H1 (cell line): ENCODE measurements at regions not wholly inside any gene's neighbourhood (a gene's known extent, or its start where the extent isn't known, plus 50 kb on each side); places are given as distances from the start of the nearest gene placed in this dataset.

Experiments used
- CTCF ChIA-PET: fragments of 300-600 bp; sonication (Branson Sonifier 250); formaldehyde crosslinking; loops from one replicate; lab custom pipeline; 2021; ENCODE audit not compliant: partially characterized antibody; lab: Charles Lee
- POLR2A ChIA-PET: fragments of 300-600 bp; sonication (Branson Sonifier 250); formaldehyde crosslinking; loops from one replicate; lab custom pipeline; 2021; ENCODE audit warnings: inconsistent platforms; ENCODE audit not compliant: partially characterized antibody; lab: Charles Lee
- DNase-seq, 2 experiments: peaks; one replicate each; pipeline versions ENCODE4 v3.0.0 to v3.0.0-alpha.2; 2010 to 2022; ENCODE audit warnings: low spot score in 2 of 2, low read depth in 1 of 2, mixed read lengths in 1 of 2
- FAIRE-seq: peaks from 2 replicates; lab custom pipeline; 2011; peaks lifted over from hg19 to GRCh38; lab: Jason Lieb, UNC
- H2AFZ ChIP-seq: 2 replicates; pipeline ENCODE4 v1.8.1; 2012; ENCODE audit warnings: low read length, inconsistent platforms
- H2AK5ac ChIP-seq: 2 replicates; pipeline ENCODE4 v1.6.1; 2013; ENCODE audit warnings: low read depth, low read length
- H2BK120ac ChIP-seq: replicated peaks from 2 replicates; pipeline ENCODE3; 2013; ENCODE audit warnings: low read depth, low read length, inconsistent platforms
- H2BK12ac ChIP-seq: 2 replicates; pipeline ENCODE4 v1.6.1; 2013; ENCODE audit warnings: low read depth, low read length
- H2BK15ac ChIP-seq: 2 replicates; pipeline ENCODE4 v1.6.1; 2013; ENCODE audit warnings: low read length
- H2BK20ac ChIP-seq: 2 replicates; pipeline ENCODE4 v1.6.1; 2013; ENCODE audit warnings: low read length
- H2BK5ac ChIP-seq: 2 replicates; pipeline ENCODE4 v1.6.1; 2013; ENCODE audit warnings: low read depth, low read length
- H3K14ac ChIP-seq: 2 replicates; pipeline ENCODE4 v1.6.1; 2013; ENCODE audit warnings: inconsistent platforms; ENCODE audit not compliant: insufficient read length
- H3K18ac ChIP-seq: 2 replicates; pipeline ENCODE4 v1.6.1; 2013; ENCODE audit warnings: low read length; ENCODE audit errors: extremely low read depth
- H3K23ac ChIP-seq: 2 replicates; pipeline ENCODE4 v1.6.1; 2013; ENCODE audit warnings: inconsistent platforms; ENCODE audit not compliant: insufficient read length
- H3K23me2 ChIP-seq: 2 replicates; pipeline ENCODE4 v1.6.1; 2013; ENCODE audit warnings: low read depth, low read length
- H3K27ac ChIP-seq: 2 replicates; pipeline ENCODE4 v1.6.1; 2011; ENCODE audit warnings: low read depth, low read length, inconsistent platforms
- H3K27me3 ChIP-seq, 4 experiments: replicated peaks in 1 of 4; 1 replicate in 1 of 4; 2 replicates in 3 of 4; pipeline versions ENCODE4 v1.6.1 to v1.8.1; 2011 to 2013; ENCODE audit warnings: low read length in 3 of 4, mild to moderate bottlenecking in 3 of 4, inconsistent platforms in 2 of 4, mixed read lengths in 2 of 4, moderate library complexity in 1 of 4; ENCODE audit not compliant: control insufficient read depth in 3 of 4, insufficient read depth in 3 of 4; ENCODE audit errors: extremely low read depth in 1 of 4
- H3K36me3 ChIP-seq, 4 experiments: 2 replicates each; pipeline versions ENCODE4 v1.6.1 to v1.8.1; 2011 to 2013; ENCODE audit warnings: mild to moderate bottlenecking in 4 of 4, low read length in 3 of 4, moderate library complexity in 2 of 4, control low read depth in 1 of 4, inconsistent platforms in 1 of 4; ENCODE audit not compliant: insufficient read depth in 4 of 4, control insufficient read depth in 2 of 4
- H3K4ac ChIP-seq: replicated peaks from 2 replicates; pipeline ENCODE3; 2013; ENCODE audit warnings: low read length, low read depth, mixed read lengths, inconsistent platforms; ENCODE audit not compliant: insufficient read length
- H3K4me1 ChIP-seq, 4 experiments: replicated peaks in 1 of 4; 1 replicate in 1 of 4; 2 replicates in 3 of 4; pipeline versions ENCODE4 v1.6.1 to v1.8.1; 2011 to 2013; ENCODE audit warnings: low read length in 3 of 4, inconsistent platforms in 2 of 4, mixed read lengths in 1 of 4; ENCODE audit not compliant: insufficient read depth in 4 of 4, control insufficient read depth in 3 of 4
- H3K4me2 ChIP-seq, 2 experiments: 2 replicates each; pipeline versions ENCODE4 v1.6.1 to v1.8.1; 2011 to 2013; ENCODE audit warnings: low read depth in 2 of 2, low read length in 2 of 2, control low read depth in 1 of 2, inconsistent platforms in 1 of 2, mild to moderate bottlenecking in 1 of 2; ENCODE audit not compliant: insufficient read depth in 1 of 2
- H3K4me3 ChIP-seq, 4 experiments: fragments of 200-600, 300-600 bp in 1 of 4; sonication (generic), shearing (Covaris generic), sonication (Bioruptor Twin) in 1 of 4; 2 replicates each; pipeline versions ENCODE4 v1.5.1 to v1.8.1; 2011 to 2016; ENCODE audit warnings: low read length in 4 of 4, low read depth in 3 of 4, control low read depth in 2 of 4, inconsistent platforms in 2 of 4, mild to moderate bottlenecking in 2 of 4, mixed read lengths in 1 of 4, moderate library complexity in 1 of 4; ENCODE audit not compliant: insufficient read depth in 2 of 4; ENCODE audit errors: extremely low read depth in 1 of 4
- H3K56ac ChIP-seq: replicated peaks from 2 replicates; pipeline ENCODE3; 2013; ENCODE audit warnings: low read depth, mild to moderate bottlenecking, mixed read lengths, low read length, inconsistent platforms; ENCODE audit not compliant: insufficient read length
- H3K79me1 ChIP-seq: 2 replicates; pipeline ENCODE4 v1.6.1; 2013; ENCODE audit warnings: low read depth, low read length, control low read depth
- H3K79me2 ChIP-seq, 2 experiments: 2 replicates each; pipeline versions ENCODE4 v1.6.1 to v1.8.1; 2012 to 2013; ENCODE audit warnings: low read length in 2 of 2, mild to moderate bottlenecking in 2 of 2, inconsistent platforms in 1 of 2; ENCODE audit not compliant: insufficient read depth in 2 of 2, control insufficient read depth in 1 of 2
- H3K9ac ChIP-seq, 4 experiments: replicated peaks in 1 of 4; 1 replicate in 1 of 4; 2 replicates in 3 of 4; pipeline versions ENCODE4 v1.6.1 to v1.8.1; 2011 to 2013; ENCODE audit warnings: low read depth in 3 of 4, low read length in 3 of 4, control low read depth in 2 of 4, mild to moderate bottlenecking in 2 of 4, moderate library complexity in 2 of 4, inconsistent platforms in 1 of 4; ENCODE audit errors: extremely low read depth in 1 of 4
- H3K9me3 ChIP-seq, 2 experiments: 2 replicates each; pipeline versions ENCODE4 v1.6.1 to v1.8.1; 2012 to 2013; ENCODE audit warnings: mild to moderate bottlenecking in 2 of 2, moderate library complexity in 2 of 2, control low read depth in 1 of 2, inconsistent platforms in 1 of 2, low read depth in 1 of 2, low read length in 1 of 2, mixed read lengths in 1 of 2; ENCODE audit not compliant: insufficient read depth in 2 of 2
- H4K20me1 ChIP-seq, 2 experiments: replicated peaks in 1 of 2; 2 replicates each; pipeline versions ENCODE3 to v1.8.1; 2011 to 2013; ENCODE audit warnings: inconsistent platforms in 2 of 2, low read length in 2 of 2, mild to moderate bottlenecking in 1 of 2; ENCODE audit not compliant: insufficient read depth in 2 of 2, control insufficient read depth in 1 of 2
- H4K5ac ChIP-seq: 2 replicates; pipeline ENCODE4 v1.6.1; 2013; ENCODE audit warnings: low read length, low read depth, mixed read lengths, inconsistent platforms; ENCODE audit not compliant: insufficient read length
- H4K8ac ChIP-seq: 2 replicates; pipeline ENCODE4 v1.8.0; 2013; ENCODE audit warnings: mild to moderate bottlenecking, moderate library complexity, low read length, inconsistent platforms; ENCODE audit not compliant: insufficient read depth; ENCODE audit errors: extremely low read depth
- H4K91ac ChIP-seq: replicated peaks from 2 replicates; pipeline ENCODE3; 2013; ENCODE audit warnings: low read length, mixed read lengths, inconsistent platforms; ENCODE audit not compliant: insufficient read length
- CBX5 ChIP-seq: fragments of 300-800, 300-1000 bp; sonication (generic); IDR thresholded peaks from 2 replicates; pipeline ENCODE4 v1.7.1; 2016; ENCODE audit warnings: antibody characterized with exemption, low read length, low read depth
- CBX8 ChIP-seq: fragments of 300-800, 300-1000 bp; sonication (generic); IDR thresholded peaks from 2 replicates; pipeline ENCODE4 v1.7.1; 2016; ENCODE audit warnings: low read depth, low read length, borderline replicate concordance
- CEBPB ChIP-seq: IDR thresholded peaks from 2 replicates; pipeline ENCODE4 v1.6.1; 2012; ENCODE audit warnings: low read depth, low read length
- CTCF ChIP-seq, 3 experiments: IDR thresholded peaks; 1 replicate in 2 of 3; 2 replicates in 1 of 3; pipeline versions ENCODE4 v1.5.1 to v1.6.1; 2011; ENCODE audit warnings: low read length in 3 of 3, mild to moderate bottlenecking in 3 of 3, inconsistent platforms in 2 of 3, low read depth in 1 of 3, moderate library complexity in 1 of 3; ENCODE audit not compliant: insufficient read depth in 1 of 3; ENCODE audit errors: control extremely low read depth in 1 of 3
- EZH2 ChIP-seq: fragments of 200-600 bp; sonication (generic); IDR thresholded peaks from 2 replicates; pipeline ENCODE4 v1.7.1; 2012; ENCODE audit warnings: low read depth, mild to moderate bottlenecking, moderate library complexity, low read length, inconsistent platforms; ENCODE audit not compliant: severe bottlenecking
- FOSL1 ChIP-seq: IDR thresholded peaks from 2 replicates; pipeline ENCODE4 v1.6.1; 2011; ENCODE audit warnings: mild to moderate bottlenecking, low read depth, low read length, moderate library complexity; ENCODE audit not compliant: insufficient read depth
- GTF2F1 ChIP-seq: IDR thresholded peaks from 2 replicates; pipeline ENCODE4 v1.6.1; 2012; ENCODE audit warnings: low read depth, low read length, improper control_type of control experiment, borderline replicate concordance
- HDAC2 ChIP-seq, 2 experiments: fragments of 300-600 bp in 1 of 2; sonication (generic) in 1 of 2; IDR thresholded peaks; 2 replicates each; pipeline ENCODE4 v1.6.1; 2011 to 2012; ENCODE audit warnings: low read depth in 2 of 2, low read length in 2 of 2, mild to moderate bottlenecking in 2 of 2, moderate library complexity in 2 of 2, borderline replicate concordance in 1 of 2, inconsistent platforms in 1 of 2
- KDM4A ChIP-seq: IDR thresholded peaks from one replicate; pipeline ENCODE4 v1.7.1; 2012; ENCODE audit warnings: low read depth, mild to moderate bottlenecking, moderate library complexity, low read length, inconsistent platforms; ENCODE audit not compliant: severe bottlenecking
- POU5F1 ChIP-seq: IDR thresholded peaks from 2 replicates; pipeline ENCODE4 v1.6.1; 2011; ENCODE audit warnings: low read depth, mild to moderate bottlenecking, low read length, moderate library complexity
- RAD21 ChIP-seq, 2 experiments: IDR thresholded peaks in 1 of 2; conservative IDR thresholded peaks in 1 of 2; 2 replicates each; pipeline ENCODE4 v1.6.1; 2011; ENCODE audit warnings: low read depth in 2 of 2, low read length in 2 of 2, improper control_type of control experiment in 1 of 2, inconsistent platforms in 1 of 2, mild to moderate bottlenecking in 1 of 2, moderate library complexity in 1 of 2
- WGBS, 2 experiments: shearing (Covaris generic) in 1 of 2; methylation state at CpG; one replicate each; pipeline versions ENCODE4 v1.1.6 to v1.1.7; 2013 to 2015; ENCODE audit warnings: low lambda C conversion rate in 2 of 2, mixed read lengths in 2 of 2, inconsistent platforms in 1 of 2, low coverage in 1 of 2, missing lambda C conversion rate in 1 of 2; ENCODE audit not compliant: insufficient replicate concordance in 2 of 2, insufficient coverage in 1 of 2, insufficient read length in 1 of 2; ENCODE audit errors: extremely low coverage in 1 of 2, missing lambda C conversion rate in 1 of 2; 5-methylcytosine and 5-hydroxymethylcytosine counted together

DNA sequence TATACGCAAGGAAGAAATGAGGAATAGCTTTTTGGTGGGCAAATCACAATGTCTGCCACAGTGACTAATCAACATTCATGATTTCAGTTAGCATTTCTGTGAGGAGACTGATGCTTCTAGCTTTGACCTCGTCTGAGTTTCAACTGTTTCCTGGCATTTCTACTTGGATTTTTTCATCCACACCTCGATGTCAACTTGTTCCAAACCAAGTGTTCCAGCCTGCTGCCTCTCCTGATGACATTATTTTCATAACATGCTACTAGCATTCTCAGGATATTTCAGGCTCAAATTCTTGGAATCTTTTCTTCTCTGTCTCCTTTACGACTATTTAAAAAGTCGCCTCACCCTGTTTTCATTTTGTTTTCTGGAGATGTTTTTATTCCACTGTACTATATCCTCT, 90.3 kb upstream of the TEX13D start:
- H2BK120ac ChIP-seq = no peak overlapping the region
- H3K9ac ChIP-seq = no peak overlapping the region
- H2BK12ac ChIP-seq = no peak overlapping the region
- H4K8ac ChIP-seq = no peak overlapping the region
- no peak overlapping the region for H2BK20ac ChIP-seq
- H4K91ac ChIP-seq = no peak overlapping the region
- H2BK15ac ChIP-seq = no peak overlapping the region
- H4K5ac ChIP-seq = no peak overlapping the region
- no peaks in the 10 kb centered on the region for H3K36me3 ChIP-seq
- no peak overlapping the region for H3K4ac ChIP-seq
- no peak overlapping the region for H3K18ac ChIP-seq
- no peak overlapping the region for H2AK5ac ChIP-seq
- H2BK5ac ChIP-seq = no peak overlapping the region
- H3K27me3 ChIP-seq = no peaks in the 10 kb centered on the region
- H3K79me2 ChIP-seq = no peaks in the 10 kb centered on the region
- H3K4me1 ChIP-seq = no peaks in the 10 kb centered on the region
- H3K23me2 ChIP-seq = no peaks in the 10 kb centered on the region
- no peak for FAIRE-seq
- H3K14ac ChIP-seq = no peak overlapping the region
- no peaks in the 10 kb centered on the region for H4K20me1 ChIP-seq
- no peak for DNase-seq
- no peak overlapping the region for H3K23ac ChIP-seq
- no peak overlapping the region for H3K4me2 ChIP-seq
- POLR2A ChIA-PET = no interaction called here
- no peak overlapping the region for H2AFZ ChIP-seq
- 89% methylated on average over 4 of the region's 5 CpGs; no CpG with 5 or more reads in 1 of the 2 experiments for WGBS, 2 experiments
- no peaks in the 10 kb centered on the region for H3K79me1 ChIP-seq
- no peak overlapping the region for H3K56ac ChIP-seq
- no peak overlapping the region for H3K27ac ChIP-seq
- no peak overlapping the region for H3K4me3 ChIP-seq
- no peaks in the 10 kb centered on the region for H3K9me3 ChIP-seq
- CTCF ChIA-PET = interaction anchor here (0.8 to 1.5 kb wide), 2 partner anchors 18 to 761 kb away, joined by 3 to 4 read pairs; no protein-coding TSS in a partner anchor
- TF ChIP-seq RAD21 (IDR thresholded peaks at IDR 0.05 in 1 of 2, conservative IDR thresholded peaks at IDR 0.05 in 1 of 2; ENCODE audit: low read depth in 2 of 2, low read length in 2 of 2) (no peak), FOSL1 (no peak), CEBPB (no peak), KDM4A (no peak), CTCF (IDR thresholded peaks at IDR 0.05; ENCODE audit: control extremely low read depth in 1 of 3, insufficient read depth in 1 of 3, low read depth in 1 of 3, low read length in 3 of 3) (no peak), GTF2F1 (no peak), CBX8 (no peak), EZH2 (no peak), CBX5 (no peak), POU5F1 (no peak), HDAC2 (IDR thresholded peaks at IDR 0.05; ENCODE audit: borderline replicate concordance in 1 of 2, low read depth in 2 of 2, low read length in 2 of 2) (no peak)
